ENCODE measurements at regions not wholly inside any gene's neighbourhood (a gene's known extent, or its start where the extent isn't known, plus 50 kb on each side); places are given as distances from the start of the nearest gene placed in this dataset.
"Not testable (repeated sequence)": the region's sequence is repeated elsewhere in the genome, so short reads cannot be mapped to it uniquely, and the experiment has no call there.

- intact Hi-C loops (cut with micrococcal nuclease) = no loop called here
These were observed 115.3 kb upstream of the CCND2 start for GRCh38 chr12:4158306-4158705.

- intact Hi-C loops (cut with micrococcal nuclease) = no loop called here
These were observed 116.4 kb upstream of the CCND2 start for GRCh38 chr12:4157122-4157521.

- intact Hi-C loops (cut with micrococcal nuclease) = no loop called here
These were observed 117.2 kb upstream of the CCND2 start for GRCh38 chr12:4156317-4156716.

GRCh38 chr12:4154672-4155225 is 118.8 kb upstream of the CCND2 start:
- intact Hi-C loops (cut with micrococcal nuclease) = loop anchor here (5.0 kb wide), 1 partner anchor 63 kb away; no protein-coding TSS in a partner anchor

GRCh38 chr12:4153343-4153892 is 120.1 kb upstream of the CCND2 start:
- intact Hi-C loops (cut with micrococcal nuclease) = loop anchor here (1.0 to 5.0 kb wide), 3 partner anchors 10 to 64 kb away; no protein-coding TSS in a partner anchor

- intact Hi-C loops (cut with micrococcal nuclease) = loop anchor here (2.0 to 5.0 kb wide), 2 partner anchors 27 to 65 kb away; no protein-coding TSS in a partner anchor
These were observed 121.3 kb upstream of the CCND2 start for GRCh38 chr12:4152145-4152795.

GRCh38 chr12:4151362-4152121 is 122.0 kb upstream of the CCND2 start:
- intact Hi-C loops (cut with micrococcal nuclease) = loop anchor here (2.0 to 5.0 kb wide), 2 partner anchors 27 to 66 kb away; no protein-coding TSS in a partner anchor

- intact Hi-C loops (cut with micrococcal nuclease) = loop anchor here (5.0 kb wide), 1 partner anchor 67 kb away; no protein-coding TSS in a partner anchor
These were observed 123.2 kb upstream of the CCND2 start for GRCh38 chr12:4150355-4150754.

GRCh38 chr12:4148418-4149056 is 125.0 kb upstream of the CCND2 start:
- intact Hi-C loops (cut with micrococcal nuclease) = no loop called here

- intact Hi-C loops (cut with micrococcal nuclease) = no loop called here
These were observed 126.5 kb upstream of the CCND2 start for GRCh38 chr12:4147031-4147481.

GRCh38 chr12:4145990-4146859 is 127.3 kb upstream of the CCND2 start:
- intact Hi-C loops (cut with micrococcal nuclease) = no loop called here

- intact Hi-C loops (cut with micrococcal nuclease) = loop anchor here (5.0 kb wide), 2 partner anchors 33 to 257 kb away; no protein-coding TSS in a partner anchor
These were observed 128.9 kb upstream of the CCND2 start for GRCh38 chr12:4144676-4145075.

- intact Hi-C loops (cut with micrococcal nuclease) = loop anchor here (1.0 to 5.0 kb wide), 8 partner anchors 9 to 271 kb away; partner anchors contain the start of genes CCND2 and PARP11
These were observed 129.7 kb upstream of the CCND2 start for GRCh38 chr12:4143896-4144295.

- intact Hi-C loops (cut with micrococcal nuclease) = loop anchor here (1.0 to 5.0 kb wide), 5 partner anchors 19 to 269 kb away; partner anchors contain the start of gene PARP11
These were observed 132.0 kb upstream of the CCND2 start for GRCh38 chr12:4141348-4142270.

- intact Hi-C loops (cut with micrococcal nuclease) = loop anchor here (5.0 kb wide), 2 partner anchors 37 to 253 kb away; no protein-coding TSS in a partner anchor
These were observed 132.8 kb upstream of the CCND2 start for GRCh38 chr12:4140581-4141301.

GRCh38 chr12:4139191-4139590 is 134.4 kb upstream of the CCND2 start:
- intact Hi-C loops (cut with micrococcal nuclease) = no loop called here

GRCh38 chr12:4138532-4138931 is 135.0 kb upstream of the CCND2 start:
- intact Hi-C loops (cut with micrococcal nuclease) = not testable (repeated sequence)

GRCh38 chr12:4138051-4138450 is 135.5 kb upstream of the CCND2 start:
- intact Hi-C loops (cut with micrococcal nuclease) = no loop called here
